ENCODE measurements at regions not wholly inside any gene's neighbourhood (a gene's known extent, or its start where the extent isn't known, plus 50 kb on each side); places are given as distances from the start of the nearest gene placed in this dataset.
"Not testable (repeated sequence)": the region's sequence is repeated elsewhere in the genome, so short reads cannot be mapped to it uniquely, and the experiment has no call there.

- TF ChIP-seq, protein P1, sequence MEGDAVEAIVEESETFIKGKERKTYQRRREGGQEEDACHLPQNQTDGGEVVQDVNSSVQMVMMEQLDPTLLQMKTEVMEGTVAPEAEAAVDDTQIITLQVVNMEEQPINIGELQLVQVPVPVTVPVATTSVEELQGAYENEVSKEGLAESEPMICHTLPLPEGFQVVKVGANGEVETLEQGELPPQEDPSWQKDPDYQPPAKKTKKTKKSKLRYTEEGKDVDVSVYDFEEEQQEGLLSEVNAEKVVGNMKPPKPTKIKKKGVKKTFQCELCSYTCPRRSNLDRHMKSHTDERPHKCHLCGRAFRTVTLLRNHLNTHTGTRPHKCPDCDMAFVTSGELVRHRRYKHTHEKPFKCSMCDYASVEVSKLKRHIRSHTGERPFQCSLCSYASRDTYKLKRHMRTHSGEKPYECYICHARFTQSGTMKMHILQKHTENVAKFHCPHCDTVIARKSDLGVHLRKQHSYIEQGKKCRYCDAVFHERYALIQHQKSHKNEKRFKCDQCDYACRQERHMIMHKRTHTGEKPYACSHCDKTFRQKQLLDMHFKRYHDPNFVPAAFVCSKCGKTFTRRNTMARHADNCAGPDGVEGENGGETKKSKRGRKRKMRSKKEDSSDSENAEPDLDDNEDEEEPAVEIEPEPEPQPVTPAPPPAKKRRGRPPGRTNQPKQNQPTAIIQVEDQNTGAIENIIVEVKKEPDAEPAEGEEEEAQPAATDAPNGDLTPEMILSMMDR (IDR thresholded peaks at IDR 0.05; ENCODE audit: insufficient read depth, low read length) = not testable (repeated sequence)
- TF ChIP-seq, protein P2, sequence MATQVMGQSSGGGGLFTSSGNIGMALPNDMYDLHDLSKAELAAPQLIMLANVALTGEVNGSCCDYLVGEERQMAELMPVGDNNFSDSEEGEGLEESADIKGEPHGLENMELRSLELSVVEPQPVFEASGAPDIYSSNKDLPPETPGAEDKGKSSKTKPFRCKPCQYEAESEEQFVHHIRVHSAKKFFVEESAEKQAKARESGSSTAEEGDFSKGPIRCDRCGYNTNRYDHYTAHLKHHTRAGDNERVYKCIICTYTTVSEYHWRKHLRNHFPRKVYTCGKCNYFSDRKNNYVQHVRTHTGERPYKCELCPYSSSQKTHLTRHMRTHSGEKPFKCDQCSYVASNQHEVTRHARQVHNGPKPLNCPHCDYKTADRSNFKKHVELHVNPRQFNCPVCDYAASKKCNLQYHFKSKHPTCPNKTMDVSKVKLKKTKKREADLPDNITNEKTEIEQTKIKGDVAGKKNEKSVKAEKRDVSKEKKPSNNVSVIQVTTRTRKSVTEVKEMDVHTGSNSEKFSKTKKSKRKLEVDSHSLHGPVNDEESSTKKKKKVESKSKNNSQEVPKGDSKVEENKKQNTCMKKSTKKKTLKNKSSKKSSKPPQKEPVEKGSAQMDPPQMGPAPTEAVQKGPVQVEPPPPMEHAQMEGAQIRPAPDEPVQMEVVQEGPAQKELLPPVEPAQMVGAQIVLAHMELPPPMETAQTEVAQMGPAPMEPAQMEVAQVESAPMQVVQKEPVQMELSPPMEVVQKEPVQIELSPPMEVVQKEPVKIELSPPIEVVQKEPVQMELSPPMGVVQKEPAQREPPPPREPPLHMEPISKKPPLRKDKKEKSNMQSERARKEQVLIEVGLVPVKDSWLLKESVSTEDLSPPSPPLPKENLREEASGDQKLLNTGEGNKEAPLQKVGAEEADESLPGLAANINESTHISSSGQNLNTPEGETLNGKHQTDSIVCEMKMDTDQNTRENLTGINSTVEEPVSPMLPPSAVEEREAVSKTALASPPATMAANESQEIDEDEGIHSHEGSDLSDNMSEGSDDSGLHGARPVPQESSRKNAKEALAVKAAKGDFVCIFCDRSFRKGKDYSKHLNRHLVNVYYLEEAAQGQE (IDR thresholded peaks at IDR 0.05; ENCODE audit: insufficient replicate concordance, low read depth) = not testable (repeated sequence)
- TF ChIP-seq SPI1 (IDR thresholded peaks at IDR 0.05; ENCODE audit: borderline replicate concordance, low read depth) = not testable (repeated sequence)
Measured at GRCh38 chr15:30201517-30201916, 66.7 kb downstream of the GOLGA8T start.
